Stomach (tissue), 8 donors: ENCODE measurements at regions not wholly inside any gene's neighbourhood (a gene's known extent, or its start where the extent isn't known, plus 50 kb on each side); places are given as distances from the start of the nearest gene placed in this dataset.

Experiments
- DNase-seq, 2 donors: peaks; one replicate each; pipeline versions ENCODE4 v3.0.0 to v3.0.0-alpha.2; 2013 to 2019
- H3K27ac ChIP-seq, 5 donors: fragments of 200-600 bp in 4 of 5; sonication (generic) in 4 of 5; one replicate each; pipeline ENCODE4 v1.5.1; 2013 to 2019; ENCODE audit warnings: mild to moderate bottlenecking in 1 of 5, moderate library complexity in 1 of 5
- H3K27me3 ChIP-seq, 3 donors: fragments of 200-600 bp; sonication (generic); one replicate each; pipeline ENCODE4 v1.5.1; 2017 to 2019; ENCODE audit warnings: mixed run types in 1 of 3
- H3K36me3 ChIP-seq, 4 donors: fragments of 200-600 bp; sonication (generic); 1 replicate in 3 of 4; 2 replicates in 1 of 4; pipeline ENCODE4 v1.5.1; 2016 to 2019
- H3K4me1 ChIP-seq, 4 donors: fragments of 200-600 bp; sonication (generic); one replicate each; pipeline ENCODE4 v1.5.1; 2016 to 2019
- H3K4me3 ChIP-seq, 4 donors: fragments of 200-600 bp; sonication (generic) in 3 of 4; one replicate each; pipeline ENCODE4 v1.5.1; 2016 to 2019; ENCODE audit warnings: mild to moderate bottlenecking in 1 of 4
- H3K9me3 ChIP-seq, 4 donors: fragments of 200-600 bp; sonication (generic); one replicate each; pipeline ENCODE4 v1.5.1; 2016 to 2019
- EP300 ChIP-seq: sonication (generic); formaldehyde crosslinking; IDR thresholded peaks from one replicate; pipeline ENCODE4 v1.6.1; 2017; ENCODE audit warnings: antibody characterized with exemption
- POLR2A ChIP-seq, 4 donors: fragments of 450-650 bp; IDR thresholded peaks; one replicate each; pipeline ENCODE4 v1.6.1; 2016; ENCODE audit warnings: antibody characterized with exemption in 4 of 4, control low read depth in 2 of 4, mild to moderate bottlenecking in 1 of 4, moderate library complexity in 1 of 4
- POLR2AphosphoS5 ChIP-seq, 3 donors: sonication (generic); formaldehyde crosslinking; IDR thresholded peaks; one replicate each; pipeline ENCODE4 v1.6.1; 2016; ENCODE audit warnings: antibody characterized with exemption in 3 of 3
- WGBS, 5 donors: extraction: QIAGEN DNeasy Blood & Tissue Kit in 3 of 5; methylation state at CpG; one replicate each; pipeline versions ENCODE4 v1.1.5 to v1.1.7; 2013 to 2018; 5-methylcytosine and 5-hydroxymethylcytosine counted together
- intact Hi-C: fragments of 100-400 bp; cut with DNase I; formaldehyde crosslinking; loops from one replicate; pipeline ENCODE4 v1.15.1; 2023; ENCODE audit warnings: low total_unique reads
- TF ChIP-seq, protein P1 (sequence below), 7 experiments: fragments of 450-650 bp in 4 of 7; fragments of 200-600 bp in 3 of 7; sonication (generic) in 3 of 7; IDR thresholded peaks; one replicate each; pipeline ENCODE4 v1.5.1; 2016 to 2019; ENCODE audit warnings: antibody characterized with exemption in 7 of 7, control low read depth in 2 of 7, mild to moderate bottlenecking in 1 of 7
- donor health status: healthy with polysubstance abuse.
- donor health status: Bipolar disorder and iron deficiency.
- donor health status: healthy.

DNA sequence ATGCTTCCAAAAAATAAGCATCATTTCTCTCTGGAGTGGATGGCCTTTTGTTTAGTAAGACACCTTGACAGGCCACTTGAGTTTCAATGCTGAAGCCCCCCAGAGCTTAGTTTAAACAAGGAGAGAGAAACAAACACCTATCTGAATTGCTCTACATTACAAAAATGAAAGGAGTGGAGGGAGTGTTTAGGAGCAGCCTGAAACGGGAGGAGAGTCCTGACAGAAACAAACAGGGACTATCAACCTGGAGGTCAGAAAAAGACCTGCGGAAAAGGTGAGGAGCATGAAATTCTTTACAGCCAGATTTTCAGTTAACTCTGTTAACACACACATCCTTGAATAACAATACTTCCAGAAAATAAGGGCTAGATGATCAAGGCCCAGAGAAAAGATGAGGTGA, 126.2 kb downstream of the NR4A2 start:
- intact Hi-C loops, result no loop called here
- WGBS, 5 donors, result 45 to 73% (median 53%) methylated on average over 2 of the region's 2 CpGs
- Histone ChIP-seq H3K4me1 (no peaks in the 10 kb centered on the region), H3K27ac (no peak overlapping the region), H3K27me3 (no peaks in the 10 kb centered on the region), H3K9me3 (no peaks in the 10 kb centered on the region), H3K36me3 (no peaks in the 10 kb centered on the region), H3K4me3 (no peak overlapping the region)
- TF ChIP-seq, protein P1, sequence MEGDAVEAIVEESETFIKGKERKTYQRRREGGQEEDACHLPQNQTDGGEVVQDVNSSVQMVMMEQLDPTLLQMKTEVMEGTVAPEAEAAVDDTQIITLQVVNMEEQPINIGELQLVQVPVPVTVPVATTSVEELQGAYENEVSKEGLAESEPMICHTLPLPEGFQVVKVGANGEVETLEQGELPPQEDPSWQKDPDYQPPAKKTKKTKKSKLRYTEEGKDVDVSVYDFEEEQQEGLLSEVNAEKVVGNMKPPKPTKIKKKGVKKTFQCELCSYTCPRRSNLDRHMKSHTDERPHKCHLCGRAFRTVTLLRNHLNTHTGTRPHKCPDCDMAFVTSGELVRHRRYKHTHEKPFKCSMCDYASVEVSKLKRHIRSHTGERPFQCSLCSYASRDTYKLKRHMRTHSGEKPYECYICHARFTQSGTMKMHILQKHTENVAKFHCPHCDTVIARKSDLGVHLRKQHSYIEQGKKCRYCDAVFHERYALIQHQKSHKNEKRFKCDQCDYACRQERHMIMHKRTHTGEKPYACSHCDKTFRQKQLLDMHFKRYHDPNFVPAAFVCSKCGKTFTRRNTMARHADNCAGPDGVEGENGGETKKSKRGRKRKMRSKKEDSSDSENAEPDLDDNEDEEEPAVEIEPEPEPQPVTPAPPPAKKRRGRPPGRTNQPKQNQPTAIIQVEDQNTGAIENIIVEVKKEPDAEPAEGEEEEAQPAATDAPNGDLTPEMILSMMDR (IDR thresholded peaks at IDR 0.05), result no peak
- TF ChIP-seq POLR2AphosphoS5 (IDR thresholded peaks at IDR 0.05) (no peak), POLR2A (IDR thresholded peaks at IDR 0.05) (no peak), EP300 (no peak)
- no peak for DNase-seq

DNA sequence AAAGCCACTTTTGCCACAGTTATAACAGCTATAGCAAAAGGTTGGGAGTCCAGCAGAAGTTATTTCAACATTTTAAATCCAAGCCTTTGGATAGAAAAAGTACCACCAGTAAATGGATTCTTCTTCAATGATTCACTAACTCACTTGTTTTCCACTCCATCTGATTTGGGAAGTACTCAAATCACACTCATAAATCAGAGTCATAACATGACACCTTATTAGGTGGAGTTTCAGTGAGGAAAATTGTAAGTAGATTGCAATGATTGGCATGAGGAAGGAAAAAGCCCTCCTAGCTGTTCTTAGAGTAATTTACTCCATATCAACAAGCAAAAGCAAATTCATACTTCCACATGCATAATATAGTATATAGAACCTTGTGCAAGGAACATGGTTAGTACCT, 132.9 kb downstream of the NR4A2 start:
- H3K27me3 ChIP-seq, result no peaks in the 10 kb centered on the region
- H3K36me3 ChIP-seq, result no peaks in the 10 kb centered on the region
- H3K27ac ChIP-seq, result no peak overlapping the region
- no peaks in the 10 kb centered on the region for H3K9me3 ChIP-seq
- no peaks in the 10 kb centered on the region for H3K4me1 ChIP-seq
- no peak for TF ChIP-seq EP300
- TF ChIP-seq POLR2A (IDR thresholded peaks at IDR 0.05), result no peak
- TF ChIP-seq, protein P1 (IDR thresholded peaks at IDR 0.05), result no peak
- no peak for TF ChIP-seq POLR2AphosphoS5 (IDR thresholded peaks at IDR 0.05)
- H3K4me3 ChIP-seq, result no peak overlapping the region
- intact Hi-C loops, result no loop called here
- no peak for DNase-seq

DNA sequence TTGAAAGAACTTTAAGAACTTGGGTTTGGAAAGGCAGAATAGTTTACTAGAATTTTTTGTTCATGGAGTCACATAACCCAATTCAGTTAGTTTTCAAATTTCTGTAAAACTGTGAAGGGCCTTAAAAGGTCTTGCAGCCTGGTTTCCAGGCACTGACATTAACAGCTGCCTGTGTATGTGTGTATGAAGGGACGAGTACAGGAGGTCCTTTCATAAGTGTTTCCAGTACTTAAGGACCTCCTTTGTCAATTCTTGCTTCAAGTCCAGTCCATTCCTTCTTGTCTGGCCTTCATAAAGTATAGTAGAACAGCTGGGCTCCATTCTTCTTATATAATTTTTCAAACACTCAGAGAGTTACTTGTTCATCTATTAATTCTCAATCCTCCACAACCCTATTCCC, 136.5 kb downstream of the NR4A2 start:
- intact Hi-C loops, result no loop called here
- Histone ChIP-seq H3K36me3 (no peaks in the 10 kb centered on the region), H3K4me1 (peaks cover 0 to 19% (median 4%) of the 10 kb centered on the region in 4 donors), H3K4me3 (no peak overlapping the region), H3K27me3 (no peaks in the 10 kb centered on the region), H3K9me3 (no peaks in the 10 kb centered on the region), H3K27ac (no peak overlapping the region)
- 58 to 87% (median 79%) methylated on average over 1 of the region's 1 CpG for WGBS, 5 donors
- TF ChIP-seq POLR2A (IDR thresholded peaks at IDR 0.05) (no peak), POLR2AphosphoS5 (IDR thresholded peaks at IDR 0.05) (no peak), EP300 (no peak)
- TF ChIP-seq, protein P1 (IDR thresholded peaks at IDR 0.05), result no peak
- no peak for DNase-seq

DNA sequence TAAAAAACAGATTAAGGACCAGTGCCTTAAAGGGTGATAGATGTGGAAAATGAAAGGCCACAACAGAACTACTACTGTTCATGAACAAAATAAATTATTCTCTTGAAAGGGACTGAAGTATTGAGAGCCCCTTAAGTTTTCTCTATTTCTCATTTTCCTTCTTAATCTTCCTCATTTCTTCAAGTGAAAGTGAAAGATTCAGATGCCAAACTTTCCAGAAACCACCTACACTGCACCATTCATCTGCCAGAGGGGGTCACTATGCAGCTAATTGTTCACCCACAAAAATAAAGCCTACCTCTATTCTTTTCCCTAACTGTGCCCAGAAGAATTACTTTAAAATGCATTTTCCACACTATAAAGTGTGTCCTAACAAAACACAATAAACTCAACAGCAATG, 140.1 kb downstream of the NR4A2 start:
- Histone ChIP-seq H3K36me3 (no peaks in the 10 kb centered on the region), H3K9me3 (no peaks in the 10 kb centered on the region), H3K27me3 (no peaks in the 10 kb centered on the region), H3K27ac (peak overlapping the region in 1 of 5 donors; percentile 6), H3K4me1 (peaks cover 0 to 19% (median 4%) of the 10 kb centered on the region in 4 donors), H3K4me3 (no peak overlapping the region)
- no peak for TF ChIP-seq POLR2AphosphoS5 (IDR thresholded peaks at IDR 0.05)
- TF ChIP-seq POLR2A (IDR thresholded peaks at IDR 0.05), result no peak
- no peak for TF ChIP-seq EP300
- TF ChIP-seq, protein P1 (IDR thresholded peaks at IDR 0.05), result no peak
- intact Hi-C loops, result no loop called here
- DNase-seq, result peak in 1 of 2 donors; percentile 16
